Mesenchymal stem cell (in vitro differentiated cells and primary cell): ENCODE measurements at regions not wholly inside any gene's neighbourhood (a gene's known extent, or its start where the extent isn't known, plus 50 kb on each side); places are given as distances from the start of the nearest gene placed in this dataset.

Experiments
- DNase-seq: peaks from one replicate; pipeline ENCODE4 v3.0.0-alpha.2; 2013
- H2AFZ ChIP-seq: one replicate; pipeline ENCODE4 v1.6.1; 2013; ENCODE audit warnings: low read depth, mild to moderate bottlenecking, control low read depth, inconsistent platforms, low read length, moderate library complexity
- H2AK5ac ChIP-seq: 2 replicates; pipeline ENCODE4 v1.6.1; 2013; ENCODE audit warnings: low read length, moderate library complexity, mild to moderate bottlenecking, inconsistent platforms; ENCODE audit not compliant: severe bottlenecking
- H2BK120ac ChIP-seq: one replicate; pipeline ENCODE4 v1.6.1; 2013; ENCODE audit warnings: low read depth, mild to moderate bottlenecking, inconsistent platforms, low read length, moderate library complexity
- H2BK12ac ChIP-seq, 2 experiments: one replicate each; pipeline ENCODE4 v1.6.1; 2013; ENCODE audit warnings: inconsistent platforms in 2 of 2, low read length in 2 of 2, mild to moderate bottlenecking in 2 of 2, moderate library complexity in 2 of 2, control low read depth in 1 of 2
- H2BK15ac ChIP-seq: one replicate; pipeline ENCODE4 v1.6.1; 2013; ENCODE audit warnings: mild to moderate bottlenecking, low read depth, inconsistent platforms; ENCODE audit not compliant: poor library complexity, severe bottlenecking
- H2BK5ac ChIP-seq: 2 replicates; pipeline ENCODE4 v1.6.1; 2013; ENCODE audit warnings: low read depth, mild to moderate bottlenecking, low read length, control low read depth, inconsistent platforms; ENCODE audit not compliant: poor library complexity, severe bottlenecking
- H3K14ac ChIP-seq, 2 experiments: one replicate each; pipeline ENCODE4 v1.6.1; 2013; ENCODE audit warnings: inconsistent platforms in 2 of 2, low read length in 2 of 2, control low read depth in 1 of 2, mild to moderate bottlenecking in 1 of 2, moderate library complexity in 1 of 2
- H3K18ac ChIP-seq, 2 experiments: one replicate each; pipeline ENCODE4 v1.6.1; 2013; ENCODE audit warnings: inconsistent platforms in 2 of 2, low read length in 2 of 2, control low read depth in 1 of 2, low read depth in 1 of 2, mild to moderate bottlenecking in 1 of 2
- H3K23ac ChIP-seq, 2 experiments: one replicate each; pipeline ENCODE4 v1.6.1; 2013; ENCODE audit warnings: inconsistent platforms in 2 of 2, low read length in 2 of 2, mild to moderate bottlenecking in 2 of 2, moderate library complexity in 2 of 2, control low read depth in 1 of 2
- H3K27ac ChIP-seq: 2 replicates; pipeline ENCODE4 v1.5.1; 2013; ENCODE audit warnings: mild to moderate bottlenecking, moderate library complexity, low read length, control low read depth, inconsistent platforms; ENCODE audit not compliant: poor library complexity, severe bottlenecking
- H3K27me3 ChIP-seq, 2 experiments: 2 replicates each; pipeline versions ENCODE4 v1.6.1 to v1.7.0; 2013; ENCODE audit warnings: low read length in 2 of 2, mild to moderate bottlenecking in 2 of 2, moderate library complexity in 2 of 2, control low read depth in 1 of 2, inconsistent platforms in 1 of 2; ENCODE audit not compliant: control insufficient read depth in 1 of 2, insufficient read depth in 1 of 2
- H3K36me3 ChIP-seq, 2 experiments: 2 replicates each; pipeline versions ENCODE4 v1.6.1 to v1.7.0; 2013; ENCODE audit warnings: low read length in 2 of 2, control low read depth in 1 of 2, inconsistent platforms in 1 of 2, low read depth in 1 of 2, mild to moderate bottlenecking in 1 of 2; ENCODE audit not compliant: insufficient read depth in 2 of 2, control insufficient read depth in 1 of 2
- H3K4ac ChIP-seq, 2 experiments: one replicate each; pipeline ENCODE4 v1.6.1; 2013; ENCODE audit warnings: inconsistent platforms in 2 of 2, low read length in 2 of 2, mild to moderate bottlenecking in 2 of 2, moderate library complexity in 2 of 2, control low read depth in 1 of 2, low read depth in 1 of 2
- H3K4me1 ChIP-seq: 2 replicates; pipeline ENCODE4 v1.6.1; 2013; ENCODE audit warnings: low read depth, low read length, control low read depth; ENCODE audit not compliant: control insufficient read depth, insufficient read depth
- H3K4me2 ChIP-seq: 2 replicates; pipeline ENCODE4 v1.6.1; 2013; ENCODE audit warnings: low read length, mild to moderate bottlenecking, inconsistent platforms; ENCODE audit not compliant: poor library complexity, severe bottlenecking
- H3K4me3 ChIP-seq, 2 experiments: 2 replicates each; pipeline versions ENCODE4 v1.5.1 to v1.7.0; 2013; ENCODE audit warnings: low read length in 2 of 2, mild to moderate bottlenecking in 2 of 2, control low read depth in 1 of 2, low read depth in 1 of 2; ENCODE audit not compliant: insufficient read depth in 1 of 2
- H3K79me1 ChIP-seq: replicated peaks from 2 replicates; pipeline ENCODE4 v1.6.1; 2013; ENCODE audit warnings: mild to moderate bottlenecking, control low read depth, low read length, inconsistent platforms; ENCODE audit not compliant: poor library complexity, severe bottlenecking
- H3K9ac ChIP-seq: 2 replicates; pipeline ENCODE4 v1.7.0; 2013; ENCODE audit warnings: mild to moderate bottlenecking, low read length, moderate library complexity
- H3K9me3 ChIP-seq: 2 replicates; pipeline ENCODE4 v1.7.0; 2013; ENCODE audit warnings: mild to moderate bottlenecking, low read length; ENCODE audit not compliant: control insufficient read depth
- H4K8ac ChIP-seq: one replicate; pipeline ENCODE4 v1.6.1; 2013; ENCODE audit warnings: inconsistent platforms, mild to moderate bottlenecking, low read length, moderate library complexity
- H4K91ac ChIP-seq: one replicate; pipeline ENCODE4 v1.6.1; 2013; ENCODE audit warnings: mild to moderate bottlenecking, low read length, inconsistent platforms
- WGBS: methylation state at CpG from one replicate; pipeline ENCODE4 v1.1.7; 2013; ENCODE audit warnings: mixed read lengths; 5-methylcytosine and 5-hydroxymethylcytosine counted together

DNA sequence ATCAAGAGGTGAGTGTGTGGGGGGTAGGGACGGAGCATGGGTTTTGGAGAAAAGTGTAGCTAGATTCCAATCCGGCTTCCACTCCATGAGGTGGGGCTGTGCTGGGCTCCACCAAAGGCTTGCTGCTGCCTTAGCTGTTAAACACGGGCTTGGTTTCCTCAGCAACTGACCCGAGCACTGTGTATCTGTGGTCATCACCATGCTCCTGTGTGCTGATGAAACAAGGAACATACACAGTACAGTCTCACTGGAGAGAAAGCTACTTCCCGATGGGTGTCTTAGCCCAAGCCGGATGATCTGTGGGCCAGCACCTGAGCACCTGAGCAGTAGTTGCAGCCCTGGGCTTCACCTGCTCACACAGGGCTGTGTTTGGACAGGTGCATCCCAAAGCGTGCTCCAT lies 52.9 kb upstream of the VRK1 start:
- no peak overlapping the region for H3K27ac ChIP-seq
- H3K18ac ChIP-seq = no peak overlapping the region
- peaks cover 19 to 82% of the 10 kb centered on the region in 2 experiments for H3K27me3 ChIP-seq
- no peak overlapping the region for H2BK120ac ChIP-seq
- H2BK12ac ChIP-seq = no peak overlapping the region
- H4K91ac ChIP-seq = no peak overlapping the region
- no peaks in the 10 kb centered on the region for H3K79me1 ChIP-seq
- H3K23ac ChIP-seq = no peak overlapping the region
- H3K4ac ChIP-seq = no peak overlapping the region
- no peaks in the 10 kb centered on the region for H3K9me3 ChIP-seq
- 86% methylated on average over 7 of the region's 7 CpGs for WGBS
- no peaks in the 10 kb centered on the region for H3K36me3 ChIP-seq
- H3K4me1 ChIP-seq = peaks cover 8% of the 10 kb centered on the region
- no peak overlapping the region for H2BK15ac ChIP-seq
- H3K4me3 ChIP-seq = no peak overlapping the region
- H2AK5ac ChIP-seq = no peak overlapping the region
- H3K14ac ChIP-seq = no peak overlapping the region
- no peak overlapping the region for H3K4me2 ChIP-seq
- H2AFZ ChIP-seq = no peak overlapping the region
- no peak for DNase-seq
- H3K9ac ChIP-seq = no peak overlapping the region
- H2BK5ac ChIP-seq = no peak overlapping the region
- no peak overlapping the region for H4K8ac ChIP-seq

GRCh38 chr14:96745500-96746051 lies 51.6 kb upstream of the VRK1 start:
- Histone ChIP-seq H3K9me3 (no peaks in the 10 kb centered on the region), H3K23ac (no peak overlapping the region), H3K27ac (no peak overlapping the region), H3K36me3 (no peaks in the 10 kb centered on the region), H3K4me2 (no peak overlapping the region), H2BK5ac (no peak overlapping the region), H3K14ac (no peak overlapping the region), H3K79me1 (no peaks in the 10 kb centered on the region), H2AFZ (no peak overlapping the region), H3K9ac (no peak overlapping the region), H4K91ac (no peak overlapping the region), H2BK120ac (no peak overlapping the region), H3K4me1 (peaks cover 8% of the 10 kb centered on the region), H2AK5ac (no peak overlapping the region), H3K4ac (no peak overlapping the region), H3K4me3 (no peak overlapping the region), H3K18ac (no peak overlapping the region), H2BK12ac (no peak overlapping the region), H3K27me3 (peaks cover 14 to 72% of the 10 kb centered on the region in 2 experiments), H2BK15ac (no peak overlapping the region), H4K8ac (no peak overlapping the region)
- WGBS = 57% methylated on average over 3 of the region's 4 CpGs
- no peak for DNase-seq

- Histone ChIP-seq H3K9me3 (no peaks in the 10 kb centered on the region), H3K27ac (no peak overlapping the region), H2BK12ac (no peak overlapping the region), H3K23ac (no peak overlapping the region), H3K4me3 (no peak overlapping the region), H3K9ac (no peak overlapping the region), H2AK5ac (no peak overlapping the region), H2BK120ac (no peak overlapping the region), H4K8ac (no peak overlapping the region), H2BK15ac (no peak overlapping the region), H3K36me3 (no peaks in the 10 kb centered on the region), H4K91ac (no peak overlapping the region), H3K14ac (no peak overlapping the region), H3K4ac (no peak overlapping the region), H3K27me3 (peaks cover 14 to 67% of the 10 kb centered on the region in 2 experiments), H2AFZ (no peak overlapping the region), H2BK5ac (no peak overlapping the region), H3K79me1 (no peaks in the 10 kb centered on the region), H3K4me1 (peaks cover 6% of the 10 kb centered on the region), H3K4me2 (no peak overlapping the region), H3K18ac (no peak overlapping the region)
- DNase-seq = peak; percentile 15
- 14% methylated on average over 3 of the region's 3 CpGs for WGBS
Measured at GRCh38 chr14:96746101-96746500, 51.1 kb upstream of the VRK1 start.

DNA sequence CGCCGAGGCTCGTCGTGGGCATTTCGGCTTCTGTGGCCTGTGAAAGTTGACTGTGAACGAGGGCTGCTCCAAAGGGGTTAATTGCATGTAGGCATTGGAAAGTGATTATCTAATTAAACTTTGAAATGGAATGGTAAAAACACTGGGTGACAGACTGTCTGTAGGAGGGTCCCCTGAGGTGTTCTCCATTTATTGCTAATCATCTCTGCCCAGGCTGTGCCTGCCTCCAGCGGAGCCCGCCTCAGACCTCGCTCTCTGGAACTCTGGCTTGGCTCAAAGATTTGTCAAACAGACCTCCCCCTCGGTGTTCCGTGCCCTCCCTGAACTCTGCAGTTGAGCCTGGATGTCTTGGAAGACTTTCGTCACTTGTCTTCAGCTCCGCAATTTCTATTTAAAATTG lies 50.2 kb upstream of the VRK1 start:
- Histone ChIP-seq H3K9ac (no peak overlapping the region), H2BK12ac (no peak overlapping the region), H2BK15ac (no peak overlapping the region), H2AK5ac (no peak overlapping the region), H3K36me3 (no peaks in the 10 kb centered on the region), H3K18ac (no peak overlapping the region), H3K79me1 (no peaks in the 10 kb centered on the region), H4K8ac (no peak overlapping the region), H3K4ac (no peak overlapping the region), H3K27ac (no peak overlapping the region), H4K91ac (no peak overlapping the region), H2BK120ac (no peak overlapping the region), H3K27me3 (peaks cover 12 to 64% of the 10 kb centered on the region in 2 experiments), H3K14ac (no peak overlapping the region), H2AFZ (no peak overlapping the region), H3K4me1 (no peaks in the 10 kb centered on the region), H2BK5ac (no peak overlapping the region), H3K23ac (no peak overlapping the region), H3K4me2 (no peak overlapping the region), H3K4me3 (no peak overlapping the region), H3K9me3 (no peaks in the 10 kb centered on the region)
- 73% methylated on average over 13 of the region's 13 CpGs for WGBS
- DNase-seq = no peak
